ENCODE measurements at regions not wholly inside any gene's neighbourhood (a gene's known extent, or its start where the extent isn't known, plus 50 kb on each side); places are given as distances from the start of the nearest gene placed in this dataset.

DNA sequence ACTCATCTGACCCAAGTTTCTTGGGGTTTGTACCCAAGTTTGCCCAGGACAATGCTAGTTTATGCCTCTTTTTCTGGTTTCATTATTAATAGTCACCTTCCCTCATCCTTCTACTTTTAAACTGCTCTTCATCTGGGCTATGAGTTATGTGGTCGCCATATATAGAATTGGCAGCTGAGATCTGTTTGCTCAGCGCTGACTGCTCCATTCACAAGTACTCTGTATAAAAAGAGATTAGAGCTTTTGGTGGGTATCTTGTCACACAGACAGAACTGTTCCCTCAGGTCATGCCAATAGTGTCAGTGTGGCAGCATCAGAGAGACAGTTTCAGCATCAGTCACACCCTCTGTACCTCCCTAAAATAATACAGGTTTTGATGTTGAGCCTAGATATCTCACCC is 326.0 kb downstream of the RAB38 start:
- H2AFZ ChIP-seq (ENCODE audit: low read length), result no peak overlapping the region

DNA sequence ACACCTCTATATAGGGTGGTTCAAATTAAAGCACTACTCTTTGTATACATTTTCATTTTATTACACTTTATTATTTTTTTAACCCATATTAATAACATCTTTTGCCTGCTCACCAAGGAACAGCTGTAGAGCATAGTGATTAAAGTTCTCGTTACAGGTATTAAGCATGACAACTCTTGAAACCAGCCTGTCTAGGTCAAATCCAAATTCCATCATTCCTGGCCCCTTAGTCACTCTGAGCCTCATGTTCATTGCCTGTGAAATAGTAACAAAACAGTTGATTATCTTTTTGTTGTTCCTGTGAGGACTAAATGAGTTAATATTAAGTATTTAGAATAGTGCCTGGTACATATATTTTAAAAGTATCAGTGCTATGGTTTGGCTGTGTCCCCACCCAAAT is 334.5 kb downstream of the RAB38 start:
- Histone ChIP-seq H3K4me3 (replicated peaks in 1 of 4; ENCODE audit: control extremely low read depth in 1 of 4, insufficient read depth in 1 of 4, low read depth in 3 of 4, low read length in 4 of 4) (no peak overlapping the region), H3K36me3 (ENCODE audit: control insufficient read depth, insufficient read depth, low read length) (no peaks in the 10 kb centered on the region), H3K4me2 (ENCODE audit: extremely low read depth, insufficient read depth, low read length) (no peak overlapping the region)

More for the DNA sequence above, 326.0 kb downstream of the RAB38 start:
- Histone ChIP-seq H3K27me3 (ENCODE audit: control insufficient read depth, insufficient read depth, low read length) (no peaks in the 10 kb centered on the region), H3K27ac (ENCODE audit: insufficient read depth, low read length) (no peak overlapping the region), H3K36me3 (ENCODE audit: control insufficient read depth, insufficient read depth, low read length) (no peaks in the 10 kb centered on the region), H3K4me2 (ENCODE audit: extremely low read depth, insufficient read depth, low read length) (no peak overlapping the region), H3K79me2 (ENCODE audit: control insufficient read depth, insufficient read depth, low read length) (no peaks in the 10 kb centered on the region), H3K4me1 (ENCODE audit: control insufficient read depth, extremely low read depth, insufficient read depth, low read length) (no peaks in the 10 kb centered on the region), H3K9ac (ENCODE audit: insufficient read depth, low read length) (no peak overlapping the region), H3K9me3 (ENCODE audit: control insufficient read depth, insufficient read depth, low read depth, low read length) (no peaks in the 10 kb centered on the region), H3K4me3 (replicated peaks in 1 of 4; ENCODE audit: control extremely low read depth in 1 of 4, insufficient read depth in 1 of 4, low read depth in 3 of 4, low read length in 4 of 4) (no peak overlapping the region), H4K20me1 (ENCODE audit: control insufficient read depth, extremely low read depth, insufficient read depth, low read length) (no peaks in the 10 kb centered on the region)
- DNase-seq (ENCODE audit: low read depth in 2 of 2), result no peak
- TF ChIP-seq, protein P1, sequence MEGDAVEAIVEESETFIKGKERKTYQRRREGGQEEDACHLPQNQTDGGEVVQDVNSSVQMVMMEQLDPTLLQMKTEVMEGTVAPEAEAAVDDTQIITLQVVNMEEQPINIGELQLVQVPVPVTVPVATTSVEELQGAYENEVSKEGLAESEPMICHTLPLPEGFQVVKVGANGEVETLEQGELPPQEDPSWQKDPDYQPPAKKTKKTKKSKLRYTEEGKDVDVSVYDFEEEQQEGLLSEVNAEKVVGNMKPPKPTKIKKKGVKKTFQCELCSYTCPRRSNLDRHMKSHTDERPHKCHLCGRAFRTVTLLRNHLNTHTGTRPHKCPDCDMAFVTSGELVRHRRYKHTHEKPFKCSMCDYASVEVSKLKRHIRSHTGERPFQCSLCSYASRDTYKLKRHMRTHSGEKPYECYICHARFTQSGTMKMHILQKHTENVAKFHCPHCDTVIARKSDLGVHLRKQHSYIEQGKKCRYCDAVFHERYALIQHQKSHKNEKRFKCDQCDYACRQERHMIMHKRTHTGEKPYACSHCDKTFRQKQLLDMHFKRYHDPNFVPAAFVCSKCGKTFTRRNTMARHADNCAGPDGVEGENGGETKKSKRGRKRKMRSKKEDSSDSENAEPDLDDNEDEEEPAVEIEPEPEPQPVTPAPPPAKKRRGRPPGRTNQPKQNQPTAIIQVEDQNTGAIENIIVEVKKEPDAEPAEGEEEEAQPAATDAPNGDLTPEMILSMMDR (conservative IDR thresholded peaks at IDR 0.05 in 1 of 2, IDR thresholded peaks at IDR 0.05 in 1 of 2; ENCODE audit: low read depth in 1 of 2, low read length in 2 of 2), result no peak
- TF ChIP-seq EZH2 (IDR thresholded peaks at IDR 0.05; ENCODE audit: low read length, missing control alignments), result no peak

DNA sequence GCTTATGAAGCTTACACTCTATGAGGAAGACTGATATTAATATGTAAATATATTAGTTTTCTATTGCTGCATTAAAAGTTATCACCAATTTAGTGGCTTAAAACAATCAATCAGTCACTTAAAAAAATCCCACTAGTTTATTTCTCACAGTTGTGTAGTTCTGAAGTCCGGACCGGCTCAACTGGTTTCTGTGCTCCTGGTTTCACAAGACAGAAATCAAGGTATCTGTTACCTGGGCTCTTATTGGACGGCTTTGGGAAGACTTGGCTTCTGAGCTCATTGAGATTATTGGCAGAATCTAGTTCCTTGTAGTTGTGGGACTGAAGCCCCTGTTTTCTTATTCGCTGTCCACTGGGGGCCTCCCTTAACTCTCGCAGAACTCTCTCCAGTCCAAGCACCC is 343.0 kb downstream of the RAB38 start:
- no peak overlapping the region for H2AFZ ChIP-seq (ENCODE audit: low read length)
- H4K20me1 ChIP-seq (ENCODE audit: control insufficient read depth, extremely low read depth, insufficient read depth, low read length), result no peaks in the 10 kb centered on the region
- H3K27me3 ChIP-seq (ENCODE audit: control insufficient read depth, insufficient read depth, low read length), result no peaks in the 10 kb centered on the region
- no peak for TF ChIP-seq EZH2 (IDR thresholded peaks at IDR 0.05; ENCODE audit: low read length, missing control alignments)
- TF ChIP-seq, protein P1 (conservative IDR thresholded peaks at IDR 0.05 in 1 of 2, IDR thresholded peaks at IDR 0.05 in 1 of 2; ENCODE audit: low read depth in 1 of 2, low read length in 2 of 2), result no peak
- no peaks in the 10 kb centered on the region for H3K36me3 ChIP-seq (ENCODE audit: control insufficient read depth, insufficient read depth, low read length)
- no peaks in the 10 kb centered on the region for H3K9me3 ChIP-seq (ENCODE audit: control insufficient read depth, insufficient read depth, low read depth, low read length)
- no peak overlapping the region for H3K4me2 ChIP-seq (ENCODE audit: extremely low read depth, insufficient read depth, low read length)
- H3K4me1 ChIP-seq (ENCODE audit: control insufficient read depth, extremely low read depth, insufficient read depth, low read length), result no peaks in the 10 kb centered on the region
- H3K27ac ChIP-seq (ENCODE audit: insufficient read depth, low read length), result no peak overlapping the region
- DNase-seq (ENCODE audit: low read depth in 2 of 2), result no peak
- no peaks in the 10 kb centered on the region for H3K79me2 ChIP-seq (ENCODE audit: control insufficient read depth, insufficient read depth, low read length)
- no peak overlapping the region for H3K4me3 ChIP-seq (replicated peaks in 1 of 4; ENCODE audit: control extremely low read depth in 1 of 4, insufficient read depth in 1 of 4, low read depth in 3 of 4, low read length in 4 of 4)
- H3K9ac ChIP-seq (ENCODE audit: insufficient read depth, low read length), result no peak overlapping the region

More for the DNA sequence above, 334.5 kb downstream of the RAB38 start:
- no peaks in the 10 kb centered on the region for H3K9me3 ChIP-seq (ENCODE audit: control insufficient read depth, insufficient read depth, low read depth, low read length)
- H4K20me1 ChIP-seq (ENCODE audit: control insufficient read depth, extremely low read depth, insufficient read depth, low read length), result no peaks in the 10 kb centered on the region
- TF ChIP-seq, protein P1 (conservative IDR thresholded peaks at IDR 0.05 in 1 of 2, IDR thresholded peaks at IDR 0.05 in 1 of 2; ENCODE audit: low read depth in 1 of 2, low read length in 2 of 2), result no peak
- TF ChIP-seq EZH2 (IDR thresholded peaks at IDR 0.05; ENCODE audit: low read length, missing control alignments), result no peak
- no peaks in the 10 kb centered on the region for H3K4me1 ChIP-seq (ENCODE audit: control insufficient read depth, extremely low read depth, insufficient read depth, low read length)
- H3K9ac ChIP-seq (ENCODE audit: insufficient read depth, low read length), result no peak overlapping the region
- DNase-seq (ENCODE audit: low read depth in 2 of 2), result peak in 1 of 2 donors; percentile 20
- no peak overlapping the region for H2AFZ ChIP-seq (ENCODE audit: low read length)
- H3K27me3 ChIP-seq (ENCODE audit: control insufficient read depth, insufficient read depth, low read length), result no peaks in the 10 kb centered on the region
- no peaks in the 10 kb centered on the region for H3K79me2 ChIP-seq (ENCODE audit: control insufficient read depth, insufficient read depth, low read length)
- H3K27ac ChIP-seq (ENCODE audit: insufficient read depth, low read length), result no peak overlapping the region
